ENCODE measurements at regions not wholly inside any gene's neighbourhood (a gene's known extent, or its start where the extent isn't known, plus 50 kb on each side); places are given as distances from the start of the nearest gene placed in this dataset.

DNA sequence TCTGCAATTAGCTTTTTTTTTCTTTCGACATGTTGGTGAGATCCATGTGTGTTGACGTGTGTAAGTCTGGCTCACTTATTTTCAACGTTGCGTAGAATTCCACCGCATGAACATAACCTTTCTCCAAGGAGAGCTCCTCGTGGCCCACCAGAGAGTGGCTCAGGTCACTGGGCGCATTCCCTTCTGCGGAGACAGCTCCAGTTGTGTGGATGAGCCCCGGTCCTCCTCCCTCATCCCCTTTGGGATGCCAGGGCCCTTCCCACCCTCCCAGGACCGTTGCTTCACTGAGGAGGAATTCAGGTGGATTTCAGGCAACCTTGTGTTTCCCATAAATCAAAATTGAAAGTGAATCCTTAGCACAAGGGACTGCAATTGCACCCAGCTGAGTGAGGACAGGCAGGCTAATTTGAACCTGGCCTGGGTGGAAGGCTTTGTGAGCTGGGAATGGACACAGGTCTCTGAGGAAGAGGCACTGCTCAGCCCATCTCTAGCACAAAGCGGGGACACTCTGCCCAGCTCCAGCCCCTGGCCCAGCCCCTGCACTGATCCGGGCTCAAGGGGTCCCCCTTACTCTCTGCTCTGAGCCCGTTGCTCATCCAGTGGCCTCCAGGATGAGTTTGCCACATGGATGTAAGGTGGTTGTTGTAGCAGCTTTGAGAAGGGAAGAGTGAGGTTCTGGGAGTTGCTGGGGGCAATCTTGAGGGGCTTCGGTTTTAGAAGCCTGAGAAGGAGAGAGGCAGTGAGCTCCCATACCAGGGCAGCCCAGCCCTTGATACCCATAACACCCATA lies 57.8 kb upstream of the HAAO start:
- Histone ChIP-seq H3K4me3 (no peak overlapping the region), H3K9me3 (no peaks in the 10 kb centered on the region), H3K27me3 (no peaks in the 10 kb centered on the region), H3K27ac (no peak overlapping the region), H3K4me1 (peaks cover 0 to 4% of the 10 kb centered on the region in 2 donors), H3K36me3 (no peaks in the 10 kb centered on the region)
- TF ChIP-seq, protein P1, sequence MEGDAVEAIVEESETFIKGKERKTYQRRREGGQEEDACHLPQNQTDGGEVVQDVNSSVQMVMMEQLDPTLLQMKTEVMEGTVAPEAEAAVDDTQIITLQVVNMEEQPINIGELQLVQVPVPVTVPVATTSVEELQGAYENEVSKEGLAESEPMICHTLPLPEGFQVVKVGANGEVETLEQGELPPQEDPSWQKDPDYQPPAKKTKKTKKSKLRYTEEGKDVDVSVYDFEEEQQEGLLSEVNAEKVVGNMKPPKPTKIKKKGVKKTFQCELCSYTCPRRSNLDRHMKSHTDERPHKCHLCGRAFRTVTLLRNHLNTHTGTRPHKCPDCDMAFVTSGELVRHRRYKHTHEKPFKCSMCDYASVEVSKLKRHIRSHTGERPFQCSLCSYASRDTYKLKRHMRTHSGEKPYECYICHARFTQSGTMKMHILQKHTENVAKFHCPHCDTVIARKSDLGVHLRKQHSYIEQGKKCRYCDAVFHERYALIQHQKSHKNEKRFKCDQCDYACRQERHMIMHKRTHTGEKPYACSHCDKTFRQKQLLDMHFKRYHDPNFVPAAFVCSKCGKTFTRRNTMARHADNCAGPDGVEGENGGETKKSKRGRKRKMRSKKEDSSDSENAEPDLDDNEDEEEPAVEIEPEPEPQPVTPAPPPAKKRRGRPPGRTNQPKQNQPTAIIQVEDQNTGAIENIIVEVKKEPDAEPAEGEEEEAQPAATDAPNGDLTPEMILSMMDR (IDR thresholded peaks at IDR 0.05 in 4 of 5, conservative IDR thresholded peaks at IDR 0.05 in 1 of 5), result no peak
- no peak for TF ChIP-seq POLR2A (IDR thresholded peaks at IDR 0.05)
- no peak for ATAC-seq
- in situ Hi-C loops (cut with MboI; ENCODE audit: low sequenced_read_pairs in 4 of 4) (no loop called here), intact Hi-C loops (cut with DNase I; ENCODE audit: low total_unique reads) (loop anchor here (10.0 kb wide), 1 partner anchor 385 kb away; no protein-coding TSS in a partner anchor)
- no peak for DNase-seq

DNA sequence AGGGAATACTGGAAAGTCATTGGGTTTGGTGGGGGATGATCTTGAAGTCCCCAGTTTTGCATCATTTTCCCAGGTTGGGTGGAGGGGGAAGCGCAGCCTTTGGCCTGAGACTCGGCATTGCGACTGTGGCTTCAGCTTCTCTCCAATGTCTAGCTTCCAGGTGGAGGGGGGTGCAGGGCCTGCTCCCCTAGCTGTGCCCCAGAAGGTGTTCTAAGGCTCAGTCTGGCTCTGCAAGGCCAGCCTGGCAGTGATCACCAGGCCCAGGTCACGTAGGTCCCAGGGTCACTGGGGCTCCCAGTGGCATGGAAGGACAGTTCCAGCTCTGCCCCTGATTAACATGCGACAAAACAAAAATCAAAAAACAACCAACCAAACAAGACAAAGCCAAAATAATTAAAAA lies 56.9 kb upstream of the HAAO start:
- intact Hi-C loops (cut with DNase I; ENCODE audit: low total_unique reads) (no loop called here), in situ Hi-C loops (cut with MboI; ENCODE audit: low sequenced_read_pairs in 4 of 4) (loop anchor here (25.0 kb wide), 3 partner anchors 88 to 713 kb away; partner anchors contain the start of gene ZFP36L2 (in 1 of the 4))
- no peaks in the 10 kb centered on the region for H3K27me3 ChIP-seq
- ATAC-seq, result no peak
- H3K4me1 ChIP-seq, result peaks cover 0 to 3% of the 10 kb centered on the region in 2 donors
- H3K27ac ChIP-seq, result no peak overlapping the region
- TF ChIP-seq POLR2A (IDR thresholded peaks at IDR 0.05), result no peak
- TF ChIP-seq, protein P1 (IDR thresholded peaks at IDR 0.05 in 4 of 5, conservative IDR thresholded peaks at IDR 0.05 in 1 of 5), result no peak
- H3K9me3 ChIP-seq, result no peaks in the 10 kb centered on the region
- DNase-seq, result no peak
- H3K4me3 ChIP-seq, result no peak overlapping the region
- no peaks in the 10 kb centered on the region for H3K36me3 ChIP-seq

DNA sequence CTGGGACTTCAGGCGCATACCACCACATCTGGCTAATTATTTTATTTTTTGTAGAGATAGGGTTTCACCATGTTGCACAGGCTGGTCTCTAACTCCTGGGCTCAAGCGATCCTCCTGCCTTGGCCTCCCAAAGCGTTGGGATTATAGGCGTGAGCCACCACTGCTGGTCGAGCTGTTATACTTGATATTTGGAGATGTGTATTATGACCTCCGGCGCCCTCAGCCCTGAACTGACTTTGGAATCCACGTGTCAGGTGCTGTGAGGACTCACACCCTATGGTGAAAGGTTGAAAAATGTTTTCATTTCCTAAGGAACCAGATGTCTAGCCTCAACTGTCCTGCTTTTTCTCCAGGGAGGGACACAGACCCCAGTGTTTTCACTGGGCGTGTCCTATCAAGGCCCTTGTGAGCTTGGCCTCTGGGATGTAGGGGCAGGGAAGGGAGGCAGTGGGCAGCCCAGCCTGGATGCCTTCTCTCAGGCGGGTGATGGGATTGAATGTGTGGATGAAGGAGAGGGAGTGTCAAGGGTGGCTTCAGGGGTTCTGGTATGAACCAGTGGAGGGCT lies 56.4 kb upstream of the HAAO start:
- intact Hi-C loops (cut with DNase I; ENCODE audit: low total_unique reads) (no loop called here), in situ Hi-C loops (cut with MboI; ENCODE audit: low sequenced_read_pairs in 4 of 4) (loop anchor here (25.0 kb wide), 3 partner anchors 88 to 713 kb away; partner anchors contain the start of gene ZFP36L2 (in 1 of the 4))
- DNase-seq (no peak), ATAC-seq (no peak)
- Histone ChIP-seq H3K36me3 (no peaks in the 10 kb centered on the region), H3K4me3 (no peak overlapping the region), H3K4me1 (no peaks in the 10 kb centered on the region), H3K27me3 (no peaks in the 10 kb centered on the region), H3K9me3 (no peaks in the 10 kb centered on the region), H3K27ac (no peak overlapping the region)
- no peak for TF ChIP-seq POLR2A (IDR thresholded peaks at IDR 0.05)
- TF ChIP-seq, protein P1 (IDR thresholded peaks at IDR 0.05 in 4 of 5, conservative IDR thresholded peaks at IDR 0.05 in 1 of 5), result no peak

DNA sequence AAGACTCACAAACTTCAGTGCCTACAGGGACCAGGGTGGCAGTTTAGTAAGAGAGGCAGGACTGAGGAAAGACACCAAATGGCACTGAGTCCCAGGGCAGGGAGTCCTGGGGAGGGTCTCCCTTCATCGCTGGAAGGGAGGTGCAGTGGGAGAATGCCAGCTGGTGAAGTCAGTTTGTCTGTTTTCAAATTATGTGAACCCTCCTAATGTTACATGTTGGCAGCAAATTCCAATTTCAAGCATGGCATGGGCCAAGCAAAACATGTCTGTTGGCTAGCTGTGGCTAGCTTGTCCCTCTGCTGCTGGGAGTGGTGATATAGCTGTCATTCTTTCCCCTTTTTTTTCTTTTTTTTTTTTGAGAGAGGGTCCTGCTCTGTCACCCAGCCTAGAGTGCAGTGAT lies 55.9 kb upstream of the HAAO start:
- Histone ChIP-seq H3K9me3 (no peaks in the 10 kb centered on the region), H3K36me3 (no peaks in the 10 kb centered on the region), H3K4me3 (no peak overlapping the region), H3K27me3 (no peaks in the 10 kb centered on the region), H3K27ac (no peak overlapping the region), H3K4me1 (no peaks in the 10 kb centered on the region)
- no peak for DNase-seq
- TF ChIP-seq POLR2A (IDR thresholded peaks at IDR 0.05), result no peak
- TF ChIP-seq, protein P1 (IDR thresholded peaks at IDR 0.05 in 4 of 5, conservative IDR thresholded peaks at IDR 0.05 in 1 of 5), result no peak
- in situ Hi-C loops (cut with MboI; ENCODE audit: low sequenced_read_pairs in 4 of 4) (loop anchor here (25.0 kb wide), 3 partner anchors 89 to 714 kb away; partner anchors contain the start of gene ZFP36L2 (in 1 of the 4)), intact Hi-C loops (cut with DNase I; ENCODE audit: low total_unique reads) (no loop called here)
- ATAC-seq, result peak in 1 of 2 donors; percentile 43

Data from gastrocnemius medialis (tissue), 4 donors.